Astrocyte of the spinal cord (primary cell): ENCODE measurements at regions not wholly inside any gene's neighbourhood (a gene's known extent, or its start where the extent isn't known, plus 50 kb on each side); places are given as distances from the start of the nearest gene placed in this dataset.

Experiments
- DNase-seq: peaks from one replicate; pipeline ENCODE4 v3.0.0; 2011; ENCODE audit warnings: low read depth, low spot score
- H3K4me3 ChIP-seq: 2 replicates; pipeline ENCODE4 v1.5.1; 2011; ENCODE audit warnings: low read depth, mild to moderate bottlenecking, low read length, moderate library complexity
- in situ Hi-C: cut with HindIII; loops from 2 replicates; pipeline ENCODE4 v1.10.0; 2017; ENCODE audit warnings: low sequenced_read_pairs
- TF ChIP-seq, protein P1 (sequence below): IDR thresholded peaks from 2 replicates; pipeline ENCODE4 v1.5.1; 2012; ENCODE audit warnings: low read depth, mild to moderate bottlenecking, low read length, inconsistent platforms

DNA sequence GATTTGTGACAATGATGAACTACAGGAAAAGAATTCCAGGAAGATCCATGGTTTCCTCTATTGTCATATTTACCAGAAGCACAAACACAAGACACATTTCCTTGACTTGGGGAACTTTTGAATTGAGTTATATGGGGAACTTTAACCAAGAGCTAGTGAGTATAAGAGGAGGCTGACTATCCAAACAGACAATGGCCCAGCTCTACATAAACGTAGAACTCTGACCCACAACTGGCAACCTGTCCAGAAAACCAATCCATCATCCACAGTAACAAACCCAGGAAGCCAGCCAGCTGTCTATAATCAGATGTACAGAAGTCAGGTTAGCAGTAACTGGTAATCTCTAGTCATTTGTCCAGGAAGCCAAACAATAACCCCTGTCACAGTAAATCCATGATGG lies 167.0 kb upstream of the CPEB2 start:
- in situ Hi-C loops, result no loop called here
- H3K4me3 ChIP-seq, result no peak overlapping the region
- DNase-seq, result no peak
- TF ChIP-seq, protein P1, sequence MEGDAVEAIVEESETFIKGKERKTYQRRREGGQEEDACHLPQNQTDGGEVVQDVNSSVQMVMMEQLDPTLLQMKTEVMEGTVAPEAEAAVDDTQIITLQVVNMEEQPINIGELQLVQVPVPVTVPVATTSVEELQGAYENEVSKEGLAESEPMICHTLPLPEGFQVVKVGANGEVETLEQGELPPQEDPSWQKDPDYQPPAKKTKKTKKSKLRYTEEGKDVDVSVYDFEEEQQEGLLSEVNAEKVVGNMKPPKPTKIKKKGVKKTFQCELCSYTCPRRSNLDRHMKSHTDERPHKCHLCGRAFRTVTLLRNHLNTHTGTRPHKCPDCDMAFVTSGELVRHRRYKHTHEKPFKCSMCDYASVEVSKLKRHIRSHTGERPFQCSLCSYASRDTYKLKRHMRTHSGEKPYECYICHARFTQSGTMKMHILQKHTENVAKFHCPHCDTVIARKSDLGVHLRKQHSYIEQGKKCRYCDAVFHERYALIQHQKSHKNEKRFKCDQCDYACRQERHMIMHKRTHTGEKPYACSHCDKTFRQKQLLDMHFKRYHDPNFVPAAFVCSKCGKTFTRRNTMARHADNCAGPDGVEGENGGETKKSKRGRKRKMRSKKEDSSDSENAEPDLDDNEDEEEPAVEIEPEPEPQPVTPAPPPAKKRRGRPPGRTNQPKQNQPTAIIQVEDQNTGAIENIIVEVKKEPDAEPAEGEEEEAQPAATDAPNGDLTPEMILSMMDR, result no peak

GRCh38 chr4:14835708-14836425 lies 166.4 kb upstream of the CPEB2 start:
- TF ChIP-seq, protein P1, result no peak
- in situ Hi-C loops, result no loop called here
- no peak for DNase-seq
- H3K4me3 ChIP-seq, result no peak overlapping the region

DNA sequence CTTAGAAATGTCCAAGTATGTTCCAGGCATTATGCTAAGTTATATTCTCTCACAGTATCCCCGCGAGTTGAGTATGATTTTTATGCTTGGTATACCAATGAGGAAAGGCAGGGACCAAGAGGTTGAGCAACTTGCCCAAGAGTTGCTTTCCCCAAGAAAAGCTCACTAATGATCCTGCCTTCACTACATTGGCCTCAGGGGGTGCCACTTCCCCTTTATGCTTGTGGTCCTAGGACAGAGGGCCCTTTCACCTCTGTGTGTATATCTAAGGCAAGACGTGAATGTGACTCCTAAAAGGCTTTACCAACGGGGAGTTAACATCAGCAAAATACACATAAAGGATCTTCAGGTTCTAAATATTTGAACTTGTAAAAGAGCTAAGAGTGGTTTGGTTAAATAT lies 164.4 kb upstream of the CPEB2 start:
- TF ChIP-seq, protein P1, result no peak
- in situ Hi-C loops, result no loop called here
- no peak for DNase-seq
- H3K4me3 ChIP-seq, result no peak overlapping the region

DNA sequence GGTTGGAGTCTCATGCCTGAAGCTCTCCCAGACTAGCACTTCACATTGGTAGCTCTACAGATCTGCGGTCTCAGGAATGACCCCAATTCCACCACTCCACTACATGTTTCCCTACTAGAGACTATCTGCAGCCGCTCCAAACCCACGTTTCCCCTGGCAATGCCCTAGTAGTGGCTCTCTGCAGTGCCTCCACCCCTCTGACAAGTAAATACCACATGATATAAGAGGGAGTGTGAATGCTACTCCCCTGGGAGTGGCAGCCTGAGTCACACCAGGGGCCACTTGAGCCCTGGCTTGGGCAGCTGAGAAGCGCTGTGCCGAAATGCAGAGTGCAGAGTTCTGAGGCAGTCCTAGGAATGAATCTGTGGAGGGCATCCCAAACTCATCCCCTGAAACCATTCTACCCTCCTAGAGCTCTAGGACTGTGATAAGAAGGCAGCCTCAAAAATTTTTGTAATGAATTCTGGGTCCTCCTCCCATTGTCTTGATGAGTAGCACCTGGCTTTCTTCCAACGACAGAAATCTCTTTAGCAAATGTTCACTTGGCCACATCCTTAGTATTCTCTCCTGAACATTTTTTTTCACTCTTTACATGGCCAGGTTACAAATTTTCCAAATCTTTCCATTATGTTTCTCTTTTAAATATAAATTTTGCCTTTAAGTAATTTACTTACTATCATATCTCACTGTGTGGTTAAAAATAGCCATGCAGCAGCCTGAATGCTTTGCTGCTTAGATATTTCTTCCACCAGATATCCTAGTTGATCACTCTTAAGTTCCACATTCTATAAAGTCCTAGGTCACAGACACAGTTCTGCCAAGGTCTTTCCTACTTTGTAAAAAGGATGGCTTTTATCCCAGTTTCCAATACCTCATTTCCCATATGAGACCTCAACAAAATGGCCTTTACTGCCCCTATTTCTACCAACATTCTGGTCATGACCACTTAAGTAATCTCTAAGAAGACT lies 160.2 kb upstream of the CPEB2 start:
- DNase-seq, result no peak
- no peak overlapping the region for H3K4me3 ChIP-seq
- in situ Hi-C loops, result no loop called here
- TF ChIP-seq, protein P1, result no peak

DNA sequence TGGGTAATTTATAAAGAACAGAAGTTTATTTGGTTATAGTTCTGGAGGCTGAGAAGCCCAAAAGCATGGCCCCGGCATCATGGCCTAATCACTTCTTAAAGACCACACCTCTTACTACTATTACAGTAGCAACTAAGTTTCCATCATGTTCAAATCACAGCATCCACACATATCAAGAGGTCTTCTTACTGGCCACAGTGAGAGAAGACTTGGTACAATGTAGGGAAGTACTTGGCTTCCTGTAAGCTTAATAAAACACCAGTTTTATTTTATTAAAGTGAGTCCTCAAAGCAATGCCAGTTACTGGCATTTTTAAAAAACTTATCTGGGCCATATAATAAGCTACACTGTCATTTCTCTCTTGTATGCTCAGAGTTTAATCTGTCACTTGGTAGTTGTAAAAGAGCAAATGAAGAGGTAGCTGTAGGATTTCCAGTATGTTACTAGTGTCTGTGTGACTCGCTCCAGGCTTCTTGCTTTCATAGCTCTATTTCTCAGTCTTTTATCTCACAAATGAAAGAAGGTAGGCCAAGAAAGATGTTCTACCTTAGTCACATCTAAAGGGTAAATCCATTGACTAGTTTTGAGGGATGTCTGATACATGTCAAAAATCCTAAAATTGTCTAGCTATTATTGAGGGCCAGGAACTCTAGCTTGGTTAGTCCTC lies 159.2 kb upstream of the CPEB2 start:
- in situ Hi-C loops, result no loop called here
- TF ChIP-seq, protein P1, result no peak
- no peak for DNase-seq
- H3K4me3 ChIP-seq, result no peak overlapping the region

DNA sequence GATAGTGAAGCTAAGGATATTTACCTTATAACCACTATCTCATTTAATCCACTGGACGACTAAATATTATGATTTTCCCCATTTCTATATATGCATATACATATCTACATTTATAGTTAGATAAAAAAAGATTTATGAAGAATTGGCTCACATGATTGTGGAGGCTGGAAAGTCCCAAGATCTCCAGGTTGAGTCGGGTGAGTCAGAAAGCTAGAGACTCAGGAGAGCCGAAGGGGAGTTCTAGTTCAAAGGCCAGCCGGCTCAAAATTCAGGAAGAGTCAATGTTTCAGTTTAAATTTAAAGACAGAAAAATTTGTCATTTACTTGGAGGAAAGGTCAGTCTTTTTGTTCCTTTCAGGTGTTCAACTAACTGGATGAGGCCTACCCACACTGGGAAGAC lies 158.2 kb upstream of the CPEB2 start:
- H3K4me3 ChIP-seq, result no peak overlapping the region
- DNase-seq, result no peak
- TF ChIP-seq, protein P1, result no peak
- in situ Hi-C loops, result no loop called here
